ENCODE measurements at regions not wholly inside any gene's neighbourhood (a gene's known extent, or its start where the extent isn't known, plus 50 kb on each side); places are given as distances from the start of the nearest gene placed in this dataset.

- Mint-ChIP-seq H3K4me3 (ENCODE audit: unreplicated experiment) (no peak overlapping the region), H3K27me3 (ENCODE audit: low read depth, unreplicated experiment) (no peaks in the 10 kb centered on the region), H3K4me1 (ENCODE audit: low read depth, unreplicated experiment) (no peaks in the 10 kb centered on the region), H3K27ac (ENCODE audit: unreplicated experiment) (no peak overlapping the region), H3K9me3 (ENCODE audit: unreplicated experiment) (no peaks in the 10 kb centered on the region), H3K36me3 (ENCODE audit: low read depth, unreplicated experiment) (no peaks in the 10 kb centered on the region)
- DNase-seq (ENCODE audit: low read depth) (peak; percentile 66), FAIRE-seq (no peak)
- Histone ChIP-seq H2AFZ (ENCODE audit: low read depth, low read length) (no peak overlapping the region), H3K79me2 (ENCODE audit: insufficient read depth, low read length) (no peaks in the 10 kb centered on the region), H3K9me3 (ENCODE audit: insufficient read depth, low read depth, low read length) (no peaks in the 10 kb centered on the region), H3K27me3 (ENCODE audit: insufficient read depth, low read length) (no peaks in the 10 kb centered on the region), H4K20me1 (ENCODE audit: insufficient read depth, low read length) (no peaks in the 10 kb centered on the region), H3K4me1 (ENCODE audit: insufficient read depth, low read length) (no peaks in the 10 kb centered on the region), H3K4me3 (ENCODE audit: insufficient read depth, low read depth, low read length) (no peak overlapping the region), H3K27ac (ENCODE audit: low read depth, low read length) (no peak overlapping the region), H3K4me2 (ENCODE audit: low read length) (no peak overlapping the region), H3K9ac (ENCODE audit: low read length) (no peak overlapping the region), H3K36me3 (ENCODE audit: insufficient read depth, low read length) (no peaks in the 10 kb centered on the region)
- TF ChIP-seq CTCF (IDR thresholded peaks at IDR 0.05; ENCODE audit: insufficient read depth, low read depth, low read length), result peak; percentile 64
- TF ChIP-seq EZH2 (IDR thresholded peaks at IDR 0.05; ENCODE audit: insufficient read depth, low read length), result no peak
Observed at GRCh38 chr4:101730291-101731117, 60.0 kb upstream of the BANK1 start.

GRCh38 chr4:101727238-101727637, 63.3 kb upstream of the BANK1 start:
- Histone ChIP-seq H4K20me1 (ENCODE audit: insufficient read depth, low read length) (no peaks in the 10 kb centered on the region), H2AFZ (ENCODE audit: low read depth, low read length) (no peak overlapping the region), H3K36me3 (ENCODE audit: insufficient read depth, low read length) (no peaks in the 10 kb centered on the region), H3K27ac (ENCODE audit: low read depth, low read length) (no peak overlapping the region), H3K4me3 (ENCODE audit: insufficient read depth, low read depth, low read length) (no peak overlapping the region), H3K4me1 (ENCODE audit: insufficient read depth, low read length) (no peaks in the 10 kb centered on the region), H3K9ac (ENCODE audit: low read length) (no peak overlapping the region), H3K9me3 (ENCODE audit: insufficient read depth, low read depth, low read length) (no peaks in the 10 kb centered on the region), H3K4me2 (ENCODE audit: low read length) (no peak overlapping the region), H3K27me3 (ENCODE audit: insufficient read depth, low read length) (no peaks in the 10 kb centered on the region), H3K79me2 (ENCODE audit: insufficient read depth, low read length) (no peaks in the 10 kb centered on the region)
- TF ChIP-seq CTCF (IDR thresholded peaks at IDR 0.05; ENCODE audit: insufficient read depth, low read depth, low read length) (no peak), EZH2 (IDR thresholded peaks at IDR 0.05; ENCODE audit: insufficient read depth, low read length) (no peak)
- FAIRE-seq, result no peak
- Mint-ChIP-seq H3K9me3 (ENCODE audit: unreplicated experiment) (no peaks in the 10 kb centered on the region), H3K36me3 (ENCODE audit: low read depth, unreplicated experiment) (no peaks in the 10 kb centered on the region), H3K27me3 (ENCODE audit: low read depth, unreplicated experiment) (no peaks in the 10 kb centered on the region), H3K4me3 (ENCODE audit: unreplicated experiment) (no peak overlapping the region), H3K4me1 (ENCODE audit: low read depth, unreplicated experiment) (peaks cover 3% of the 10 kb centered on the region), H3K27ac (ENCODE audit: unreplicated experiment) (no peak overlapping the region)
- no peak for DNase-seq (ENCODE audit: low read depth)

GRCh38 chr4:101724093-101724492, 66.4 kb upstream of the BANK1 start:
- Histone ChIP-seq H3K4me2 (ENCODE audit: low read length) (no peak overlapping the region), H3K4me1 (ENCODE audit: insufficient read depth, low read length) (no peaks in the 10 kb centered on the region), H3K9me3 (ENCODE audit: insufficient read depth, low read depth, low read length) (no peaks in the 10 kb centered on the region), H4K20me1 (ENCODE audit: insufficient read depth, low read length) (no peaks in the 10 kb centered on the region), H3K4me3 (ENCODE audit: insufficient read depth, low read depth, low read length) (no peak overlapping the region), H2AFZ (ENCODE audit: low read depth, low read length) (no peak overlapping the region), H3K27me3 (ENCODE audit: insufficient read depth, low read length) (no peaks in the 10 kb centered on the region), H3K9ac (ENCODE audit: low read length) (no peak overlapping the region), H3K36me3 (ENCODE audit: insufficient read depth, low read length) (no peaks in the 10 kb centered on the region), H3K79me2 (ENCODE audit: insufficient read depth, low read length) (no peaks in the 10 kb centered on the region), H3K27ac (ENCODE audit: low read depth, low read length) (no peak overlapping the region)
- DNase-seq (ENCODE audit: low read depth) (no peak), FAIRE-seq (no peak)
- TF ChIP-seq CTCF (IDR thresholded peaks at IDR 0.05; ENCODE audit: insufficient read depth, low read depth, low read length), result no peak
- TF ChIP-seq EZH2 (IDR thresholded peaks at IDR 0.05; ENCODE audit: insufficient read depth, low read length), result no peak
- peaks cover 19% of the 10 kb centered on the region for H3K4me1 Mint-ChIP-seq (ENCODE audit: low read depth, unreplicated experiment)
- no peaks in the 10 kb centered on the region for H3K27me3 Mint-ChIP-seq (ENCODE audit: low read depth, unreplicated experiment)
- no peaks in the 10 kb centered on the region for H3K36me3 Mint-ChIP-seq (ENCODE audit: low read depth, unreplicated experiment)
- H3K27ac Mint-ChIP-seq (ENCODE audit: unreplicated experiment), result no peak overlapping the region
- H3K4me3 Mint-ChIP-seq (ENCODE audit: unreplicated experiment), result no peak overlapping the region
- no peaks in the 10 kb centered on the region for H3K9me3 Mint-ChIP-seq (ENCODE audit: unreplicated experiment)

Measured in astrocyte (in vitro differentiated cells and primary cell).